IMR-90 (cell line): ENCODE measurements at regions not wholly inside any gene's neighbourhood (a gene's known extent, or its start where the extent isn't known, plus 50 kb on each side); places are given as distances from the start of the nearest gene placed in this dataset.

Source experiments
- ATAC-seq: fragments of 200-7000 bp; cut with Tn5 transposase; 2 replicates; pipeline ENCODE4 v1.9.1; 2020; ENCODE audit warnings: low read depth, mild to moderate bottlenecking, moderate library complexity
- BruUV-seq: library from RNA; stranded (reverse); fragments of 400-500 nt; replicated peaks from 2 replicates; lab custom pipeline; 2021; lab: Mats Ljungman, UMichigan
- CTCF ChIA-PET: fragments of 300-600 bp; formaldehyde crosslinking; extraction: SDS; loops from one replicate; lab custom pipeline; 2021; ENCODE audit warnings: antibody characterized with exemption; lab: Yijun Ruan, JAX
- POLR2A ChIA-PET: fragments of 300-600 bp; sonication (Branson Sonifier 250); formaldehyde crosslinking; loops from one replicate; lab custom pipeline; 2022; ENCODE audit warnings: antibody characterized with exemption; ENCODE audit not compliant: unreplicated experiment; lab: Charles Lee
- DNase-seq: peaks from one replicate; pipeline ENCODE4 v3.0.0; 2013
- H2AFZ ChIP-seq: replicated peaks from 2 replicates; pipeline ENCODE3; 2013; ENCODE audit warnings: low read length, mild to moderate bottlenecking; ENCODE audit not compliant: poor library complexity
- H2AK5ac ChIP-seq: 2 replicates; pipeline ENCODE4 v1.6.1; 2013; ENCODE audit warnings: low read depth, low read length, inconsistent platforms
- H2AK9ac ChIP-seq: replicated peaks from 2 replicates; pipeline ENCODE3; 2013; ENCODE audit warnings: mild to moderate bottlenecking, low read depth, low read length, moderate library complexity; ENCODE audit not compliant: poor library complexity
- H2BK120ac ChIP-seq: 2 replicates; pipeline ENCODE4 v1.6.1; 2013; ENCODE audit warnings: low read depth, low read length, inconsistent platforms
- H2BK15ac ChIP-seq: 3 replicates; pipeline ENCODE4 v1.6.1; 2013; ENCODE audit warnings: low read depth, low read length, inconsistent platforms
- H2BK20ac ChIP-seq: 2 replicates; pipeline ENCODE4 v1.6.1; 2013; ENCODE audit warnings: low read depth, mild to moderate bottlenecking, inconsistent platforms, low read length, moderate library complexity
- H2BK5ac ChIP-seq: 2 replicates; pipeline ENCODE4 v1.6.1; 2013; ENCODE audit warnings: mild to moderate bottlenecking, low read depth, low read length, inconsistent platforms; ENCODE audit not compliant: poor library complexity, severe bottlenecking
- H3K14ac ChIP-seq: replicated peaks from 2 replicates; pipeline ENCODE4 v1.6.1; 2013; ENCODE audit warnings: low read depth, low read length, inconsistent platforms
- H3K18ac ChIP-seq: 2 replicates; pipeline ENCODE4 v1.6.1; 2013; ENCODE audit warnings: low read depth, low read length, control low read depth
- H3K23ac ChIP-seq: 2 replicates; pipeline ENCODE4 v1.6.1; 2013; ENCODE audit warnings: low read depth, low read length, inconsistent platforms
- H3K27ac ChIP-seq: 2 replicates; pipeline ENCODE4 v1.5.1; 2013; ENCODE audit warnings: mild to moderate bottlenecking, control low read depth, low read length; ENCODE audit not compliant: insufficient read depth
- H3K27me3 ChIP-seq: 2 replicates; pipeline ENCODE4 v1.6.1; 2013; ENCODE audit warnings: low read length; ENCODE audit not compliant: control insufficient read depth, insufficient read depth
- H3K36me3 ChIP-seq: 2 replicates; pipeline ENCODE4 v1.6.1; 2013; ENCODE audit warnings: low read length, mixed read lengths; ENCODE audit not compliant: control insufficient read depth, insufficient read depth
- H3K4ac ChIP-seq: 2 replicates; pipeline ENCODE4 v1.6.1; 2013; ENCODE audit warnings: low read depth, low read length, inconsistent platforms
- H3K4me1 ChIP-seq: 2 replicates; pipeline ENCODE4 v1.6.1; 2013; ENCODE audit warnings: low read length, mixed read lengths; ENCODE audit not compliant: control insufficient read depth, insufficient read depth
- H3K4me2 ChIP-seq: 2 replicates; pipeline ENCODE4 v1.6.1; 2013; ENCODE audit warnings: low read depth, mild to moderate bottlenecking, control low read depth, low read length, moderate library complexity
- H3K4me3 ChIP-seq: 2 replicates; pipeline ENCODE4 v1.5.1; 2013; ENCODE audit warnings: low read depth, mild to moderate bottlenecking, control low read depth, low read length, moderate library complexity; ENCODE audit not compliant: insufficient read depth
- H3K56ac ChIP-seq: 2 replicates; pipeline ENCODE4 v1.6.1; 2013; ENCODE audit warnings: low read length, inconsistent platforms; ENCODE audit not compliant: insufficient read depth; ENCODE audit errors: extremely low read depth
- H3K79me1 ChIP-seq, 2 experiments: 2 replicates each; pipeline ENCODE4 v1.6.1; 2013; ENCODE audit warnings: low read length in 2 of 2, inconsistent platforms in 1 of 2, low read depth in 1 of 2
- H3K9ac ChIP-seq: 2 replicates; pipeline ENCODE4 v1.6.1; 2013; ENCODE audit warnings: low read depth, low read length, control low read depth
- H3K9me1 ChIP-seq: 2 replicates; pipeline ENCODE4 v1.6.1; 2013; ENCODE audit warnings: low read length, inconsistent platforms; ENCODE audit not compliant: insufficient read depth
- H3K9me3 ChIP-seq: 2 replicates; pipeline ENCODE4 v1.6.1; 2013; ENCODE audit warnings: low read length; ENCODE audit not compliant: control insufficient read depth, insufficient read depth
- H4K20me1 ChIP-seq: 2 replicates; pipeline ENCODE4 v1.6.1; 2013; ENCODE audit warnings: low read length, inconsistent platforms; ENCODE audit not compliant: insufficient read depth
- H4K5ac ChIP-seq: 2 replicates; pipeline ENCODE4 v1.6.1; 2013; ENCODE audit warnings: mild to moderate bottlenecking, low read depth, low read length, control low read depth
- H4K8ac ChIP-seq, 2 experiments: 2 replicates each; pipeline ENCODE4 v1.6.1; 2013; ENCODE audit warnings: low read depth in 2 of 2, low read length in 2 of 2, control low read depth in 1 of 2, inconsistent platforms in 1 of 2
- H4K91ac ChIP-seq: 2 replicates; pipeline ENCODE4 v1.6.1; 2013; ENCODE audit warnings: low read depth, low read length, inconsistent platforms; ENCODE audit not compliant: insufficient read depth
- BHLHE40 ChIP-seq: fragments of 150-350 bp; IDR thresholded peaks from 2 replicates; pipeline ENCODE4 v1.6.1; 2016; ENCODE audit warnings: mild to moderate bottlenecking, low read depth, low read length
- CEBPB ChIP-seq: IDR thresholded peaks from 2 replicates; pipeline ENCODE4 v1.6.1; 2012; ENCODE audit warnings: low read depth, low read length, improper control_type of control experiment
- CHD1 ChIP-seq: IDR thresholded peaks from 2 replicates; pipeline ENCODE4 v1.6.1; 2012; ENCODE audit warnings: low read depth, low read length, improper control_type of control experiment
- CTCF ChIP-seq: conservative IDR thresholded peaks from 2 replicates; pipeline ENCODE4 v1.5.1; 2012; ENCODE audit warnings: mild to moderate bottlenecking, low read depth, low read length, improper control_type of control experiment
- ELK1 ChIP-seq: fragments of 150-350 bp; IDR thresholded peaks from 2 replicates; pipeline ENCODE4 v1.6.1; 2016; ENCODE audit warnings: low read depth, mild to moderate bottlenecking, low read length, moderate library complexity, borderline replicate concordance
- FOS ChIP-seq: fragments of 150-350 bp; IDR thresholded peaks from 2 replicates; pipeline ENCODE4 v1.6.1; 2016; ENCODE audit warnings: low read depth, low read length
- MAFK ChIP-seq: IDR thresholded peaks from 2 replicates; pipeline ENCODE4 v1.6.1; 2012; ENCODE audit warnings: low read depth, low read length, improper control_type of control experiment
- MAZ ChIP-seq: IDR thresholded peaks from 2 replicates; pipeline ENCODE4 v1.6.1; 2012; ENCODE audit warnings: low read depth, mild to moderate bottlenecking, low read length, improper control_type of control experiment, moderate library complexity, borderline replicate concordance
- MXI1 ChIP-seq: IDR thresholded peaks from 2 replicates; pipeline ENCODE4 v1.6.1; 2012; ENCODE audit warnings: low read depth, mild to moderate bottlenecking, low read length, moderate library complexity, borderline replicate concordance
- NFE2L2 ChIP-seq: fragments of 150-350 bp; IDR thresholded peaks from 2 replicates; pipeline ENCODE4 v1.6.1; 2016; ENCODE audit warnings: low read depth, mild to moderate bottlenecking, low read length
- POLR2A ChIP-seq: IDR thresholded peaks from 2 replicates; pipeline ENCODE4 v1.6.1; 2012; ENCODE audit warnings: mild to moderate bottlenecking, low read depth, low read length
- RAD21 ChIP-seq: IDR thresholded peaks from 2 replicates; pipeline ENCODE4 v1.6.1; 2012; ENCODE audit warnings: low read length, improper control_type of control experiment
- RCOR1 ChIP-seq: IDR thresholded peaks from 2 replicates; pipeline ENCODE4 v1.6.1; 2012; ENCODE audit warnings: mild to moderate bottlenecking, low read length, improper control_type of control experiment; ENCODE audit not compliant: insufficient replicate concordance
- RFX5 ChIP-seq: IDR thresholded peaks from 2 replicates; pipeline ENCODE4 v1.8.0; 2012; ENCODE audit warnings: low read depth, mild to moderate bottlenecking, low read length, moderate library complexity
- SMC3 ChIP-seq: fragments of 150-350 bp; IDR thresholded peaks from 2 replicates; pipeline ENCODE4 v1.6.1; 2016; ENCODE audit warnings: low read depth, mild to moderate bottlenecking, antibody characterized with exemption, low read length, moderate library complexity
- USF2 ChIP-seq: fragments of 150-350 bp; IDR thresholded peaks from 2 replicates; pipeline ENCODE4 v1.6.1; 2017; ENCODE audit warnings: mild to moderate bottlenecking, antibody characterized with exemption, low read length, low read depth
- WGBS, 2 experiments: methylation state at CpG; one replicate each; pipeline versions ENCODE4 v1.1.5 to v1.1.7; 2013; ENCODE audit warnings: missing lambda C conversion rate in 2 of 2; ENCODE audit not compliant: insufficient read length in 1 of 2; ENCODE audit errors: extremely low coverage in 2 of 2; 5-methylcytosine and 5-hydroxymethylcytosine counted together
- dilution Hi-C: fragments of 300-500 bp; cut with HindIII; formaldehyde crosslinking; loops from one replicate; pipeline ENCODE4 v1.14.3; 2018; ENCODE audit warnings: low sequenced_read_pairs; ENCODE audit not compliant: unreplicated experiment
- in situ Hi-C: fragments of 300-500 bp; cut with MboI; formaldehyde crosslinking; loops from 3 replicates; pipeline ENCODE4 v1.14.3; 2019; ENCODE audit warnings: low sequenced_read_pairs, inconsistent platforms, mixed read lengths
- intact Hi-C: fragments of 100-400 bp; cut with micrococcal nuclease; formaldehyde crosslinking; loops from 2 replicates; pipeline ENCODE4 v1.10.0; 2022

GRCh38 chr10:29725133-29725720 is 90.5 kb upstream of the SVIL start:
- no peak for TF ChIP-seq RFX5
- no peak for TF ChIP-seq MAFK
- no peak for TF ChIP-seq CEBPB
- no peak for TF ChIP-seq CTCF
- TF ChIP-seq ELK1, result no peak
- no peak for TF ChIP-seq CHD1
- TF ChIP-seq BHLHE40, result no peak
- no peak for TF ChIP-seq MXI1
- TF ChIP-seq MAZ, result no peak
- TF ChIP-seq RCOR1, result no peak
- no peak for TF ChIP-seq NFE2L2
- TF ChIP-seq RAD21, result no peak
- TF ChIP-seq USF2, result no peak
- TF ChIP-seq FOS, result no peak
- TF ChIP-seq POLR2A, result no peak
- no peak for TF ChIP-seq SMC3
- H3K27me3 ChIP-seq, result no peaks in the 10 kb centered on the region
- CTCF ChIA-PET, result no interaction called here
- no peak overlapping the region for H2AK9ac ChIP-seq
- H3K18ac ChIP-seq, result no peak overlapping the region
- H3K14ac ChIP-seq, result 0 out of 2 replicates have a peak overlapping the region, but pooled peaks have one; percentile 43
- no peak overlapping the region for H4K5ac ChIP-seq
- H3K4me3 ChIP-seq, result no peak overlapping the region
- H4K8ac ChIP-seq, result no peak overlapping the region
- no peak overlapping the region; the same call in 1 of the 2 replicates for H3K9ac ChIP-seq
- H3K56ac ChIP-seq, result no peak overlapping the region
- WGBS, 2 experiments, result 40% methylated on average over 1 of the region's 6 CpGs; no CpG with 5 or more reads in 1 of the 2 experiments
- no peak overlapping the region for H2AFZ ChIP-seq
- peak overlapping the region; percentile 40; the same call in 1 of the 2 replicates for H2AK5ac ChIP-seq
- POLR2A ChIA-PET, result no interaction called here
- H3K9me1 ChIP-seq, result peaks cover 11% of the 10 kb centered on the region
- peak overlapping the region; percentile 33; the same call in 1 of the 2 replicates for H3K4ac ChIP-seq
- no TSS peak for BruUV-seq
- H2BK120ac ChIP-seq, result no peak overlapping the region
- peaks cover 62% of the 10 kb centered on the region for H4K20me1 ChIP-seq
- ATAC-seq (peak; percentile 67), DNase-seq (no peak)
- H3K36me3 ChIP-seq, result peaks cover 2% of the 10 kb centered on the region
- H2BK5ac ChIP-seq, result no peak overlapping the region
- peaks cover 8% of the 10 kb centered on the region for H3K4me1 ChIP-seq
- intact Hi-C loops (no loop called here), dilution Hi-C loops (no loop called here), in situ Hi-C loops (no loop called here)
- H3K9me3 ChIP-seq, result peaks cover 4% of the 10 kb centered on the region
- no peak overlapping the region for H3K27ac ChIP-seq
- H2BK15ac ChIP-seq, result no peak overlapping the region
- H3K23ac ChIP-seq, result peak overlapping the region; percentile 25; the same call in 1 of the 2 replicates
- H2BK20ac ChIP-seq, result no peak overlapping the region
- no peak overlapping the region for H4K91ac ChIP-seq
- H3K4me2 ChIP-seq, result no peak overlapping the region
- peaks cover 52 to 77% of the 10 kb centered on the region in 2 experiments for H3K79me1 ChIP-seq
